ENCODE measurements at regions not wholly inside any gene's neighbourhood (a gene's known extent, or its start where the extent isn't known, plus 50 kb on each side); places are given as distances from the start of the nearest gene placed in this dataset.

DNA sequence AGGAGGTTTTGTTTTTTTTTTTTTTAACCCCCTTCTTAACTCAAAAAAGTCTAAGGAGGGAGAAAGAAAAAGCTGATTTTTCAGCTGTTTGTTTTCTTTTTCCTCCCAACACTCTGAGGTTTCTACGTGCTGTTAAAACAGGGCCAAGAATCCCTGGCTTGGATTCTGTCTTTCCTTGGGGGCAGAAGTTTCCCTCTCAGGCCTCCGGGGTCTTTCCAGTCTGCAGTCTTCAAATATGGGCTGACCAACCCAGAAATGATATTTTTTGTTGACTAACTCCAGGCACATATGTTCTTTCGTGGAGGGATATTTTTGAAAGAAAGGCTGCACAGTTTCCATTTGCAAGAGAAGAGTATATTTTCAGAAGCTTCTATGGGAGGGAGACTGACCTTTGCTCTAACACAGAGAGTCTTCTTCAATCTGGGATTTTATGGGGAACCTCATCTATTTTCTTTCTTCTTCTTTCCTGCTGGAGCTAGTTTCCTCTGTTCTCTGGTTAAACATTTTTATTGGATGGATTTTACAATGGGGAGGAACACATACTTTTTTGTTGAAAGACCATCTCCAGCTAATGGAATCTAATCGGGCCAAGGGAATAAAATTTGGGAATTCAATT lies 93.3 kb upstream of the SPRED2 start:
- DNase-seq (ENCODE audit: insufficient read length, low spot score) (no peak), FAIRE-seq (no peak)
- TF ChIP-seq POLR2A (IDR thresholded peaks at IDR 0.05; ENCODE audit: low read depth, low read length) = no peak

DNA sequence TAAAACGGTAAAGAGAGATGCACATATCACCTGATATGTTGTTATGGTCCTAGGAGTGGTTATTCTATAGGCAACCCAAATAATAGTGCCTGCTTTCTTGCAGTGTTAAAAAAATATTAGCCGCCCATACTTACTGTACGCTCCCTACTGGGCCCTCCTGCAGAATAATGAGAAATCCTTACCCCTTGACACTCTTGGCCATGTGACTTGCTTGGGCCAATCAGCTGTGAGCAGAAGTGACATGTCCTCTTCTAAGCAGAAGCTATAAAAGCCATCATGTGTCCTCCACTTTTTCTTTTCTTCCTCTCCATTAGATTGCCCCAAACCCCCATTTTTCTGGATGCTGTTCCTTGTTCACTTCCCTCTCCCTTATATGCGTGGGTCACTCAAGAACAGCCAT lies 90.5 kb upstream of the SPRED2 start:
- TF ChIP-seq POLR2A (IDR thresholded peaks at IDR 0.05; ENCODE audit: low read depth, low read length) = no peak
- DNase-seq (ENCODE audit: insufficient read length, low spot score) = no peak
- FAIRE-seq = no peak

DNA sequence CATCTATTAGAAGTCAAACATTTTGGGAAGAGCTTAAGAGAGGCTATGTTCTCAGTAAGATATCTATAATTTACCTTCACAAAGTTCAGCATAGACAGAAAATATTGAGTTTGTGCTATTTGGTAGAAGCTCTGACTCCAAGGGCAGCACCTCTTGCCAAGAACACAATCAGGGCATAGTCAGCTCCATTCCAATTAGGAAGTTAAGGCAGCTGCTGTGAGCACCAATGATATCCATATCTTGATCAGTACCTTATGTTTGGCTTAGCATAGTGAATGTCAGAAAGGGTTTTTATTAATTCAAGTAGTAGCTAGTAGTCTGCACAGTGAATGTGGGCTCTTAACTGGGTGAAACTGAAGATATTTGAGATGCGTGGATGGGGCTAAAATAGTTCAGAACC lies 86.4 kb upstream of the SPRED2 start:
- TF ChIP-seq POLR2A (IDR thresholded peaks at IDR 0.05; ENCODE audit: low read depth, low read length) = no peak
- DNase-seq (ENCODE audit: insufficient read length, low spot score) = no peak
- FAIRE-seq = no peak

DNA sequence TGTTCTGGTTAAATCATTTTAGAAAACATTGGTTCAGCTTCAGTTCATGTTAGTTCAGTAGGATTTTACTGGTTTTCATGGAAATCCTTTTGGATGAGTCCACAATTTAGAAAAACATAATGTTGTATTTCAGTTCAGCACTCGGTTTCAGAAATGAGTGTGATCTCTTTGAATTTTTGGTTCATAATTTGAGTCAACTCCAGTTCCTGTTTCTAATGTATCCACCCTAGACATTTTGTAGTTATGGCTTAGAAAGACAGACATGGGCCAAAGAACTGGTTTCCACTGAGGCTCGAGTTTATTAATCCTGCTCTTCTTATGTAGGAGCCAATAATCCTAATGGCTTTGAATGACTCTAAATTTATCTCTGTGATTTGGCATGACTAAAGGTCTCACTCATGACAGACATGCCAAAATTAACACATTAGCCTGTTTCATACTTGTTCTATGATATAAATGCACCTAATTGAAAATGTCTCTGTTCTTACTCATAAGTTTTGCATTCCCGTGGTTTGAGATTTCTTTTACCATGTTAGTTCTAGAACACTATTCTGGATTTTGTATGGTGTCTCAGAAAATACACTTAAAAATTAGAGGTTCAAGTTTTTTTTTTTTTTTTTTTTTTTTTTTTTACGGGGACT lies 82.3 kb upstream of the SPRED2 start:
- no peak for FAIRE-seq
- no peak for TF ChIP-seq POLR2A (IDR thresholded peaks at IDR 0.05; ENCODE audit: low read depth, low read length)
- DNase-seq (ENCODE audit: insufficient read length, low spot score) = no peak

DNA sequence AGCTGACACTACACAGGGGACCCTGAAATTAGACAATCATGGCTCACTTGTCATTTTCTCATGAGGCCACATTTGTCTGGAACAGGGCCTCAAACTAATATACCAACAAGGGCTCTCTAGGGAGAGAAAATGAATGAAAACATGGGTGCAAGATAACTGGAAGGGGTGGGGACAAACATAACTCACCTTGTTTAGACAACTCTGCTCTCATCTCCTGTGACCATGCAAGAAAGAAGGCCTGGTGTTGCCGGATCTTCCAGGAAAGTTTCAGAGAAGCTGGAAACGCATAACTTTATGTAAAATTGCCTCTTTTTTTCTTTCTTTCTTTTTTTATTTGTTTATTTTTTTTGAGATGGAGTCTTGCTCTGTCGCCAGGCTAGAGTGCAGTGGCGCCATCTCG lies 80.4 kb upstream of the SPRED2 start:
- DNase-seq (ENCODE audit: insufficient read length, low spot score) (no peak), FAIRE-seq (no peak)
- no peak for TF ChIP-seq POLR2A (IDR thresholded peaks at IDR 0.05; ENCODE audit: low read depth, low read length)

DNA sequence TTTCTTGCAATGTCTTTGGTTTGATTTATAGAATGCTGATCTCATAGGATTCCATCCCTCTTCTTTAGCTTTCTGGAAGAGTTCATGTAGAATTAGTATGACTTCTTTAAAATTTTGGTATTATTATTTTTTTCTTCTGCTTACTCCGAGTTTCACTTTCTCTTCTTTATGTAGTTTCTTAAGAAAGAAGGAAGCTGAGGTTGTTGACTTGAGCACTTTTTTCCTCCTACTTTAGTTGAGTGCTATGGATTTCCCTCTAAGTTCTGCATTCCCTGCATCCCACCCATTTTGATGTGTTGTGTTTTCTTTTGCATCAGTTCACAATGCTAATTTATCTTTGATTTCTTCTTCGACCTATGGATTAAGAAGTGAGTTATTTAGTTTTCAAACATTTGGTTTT lies 78.9 kb upstream of the SPRED2 start:
- DNase-seq (ENCODE audit: insufficient read length, low spot score) = no peak
- no peak for FAIRE-seq

DNA sequence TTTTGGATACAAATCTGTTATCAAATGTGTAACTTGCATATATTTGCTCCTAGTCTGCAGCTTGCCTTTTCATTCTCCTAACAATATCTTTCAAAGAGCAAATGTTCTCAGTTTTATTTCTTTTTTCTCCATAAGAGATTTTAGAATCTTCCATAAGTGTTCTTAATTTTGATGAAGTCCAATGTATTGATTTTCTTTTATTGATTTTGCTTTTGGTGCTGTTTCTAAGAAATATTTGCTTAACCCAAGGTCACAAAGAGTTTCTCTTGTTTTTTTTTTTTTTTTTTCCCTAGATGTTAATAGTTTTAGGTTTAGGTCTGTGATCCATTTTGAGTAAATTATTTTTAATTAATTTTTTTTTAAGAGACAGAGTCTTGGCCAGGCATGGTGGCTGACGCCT lies 75.8 kb upstream of the SPRED2 start:
- TF ChIP-seq POLR2A (IDR thresholded peaks at IDR 0.05; ENCODE audit: low read depth, low read length) = no peak
- no peak for FAIRE-seq
- no peak for DNase-seq (ENCODE audit: insufficient read length, low spot score)

More for the DNA sequence above, 78.9 kb upstream of the SPRED2 start:
- TF ChIP-seq POLR2A (IDR thresholded peaks at IDR 0.05; ENCODE audit: low read depth, low read length) = no peak

DNA sequence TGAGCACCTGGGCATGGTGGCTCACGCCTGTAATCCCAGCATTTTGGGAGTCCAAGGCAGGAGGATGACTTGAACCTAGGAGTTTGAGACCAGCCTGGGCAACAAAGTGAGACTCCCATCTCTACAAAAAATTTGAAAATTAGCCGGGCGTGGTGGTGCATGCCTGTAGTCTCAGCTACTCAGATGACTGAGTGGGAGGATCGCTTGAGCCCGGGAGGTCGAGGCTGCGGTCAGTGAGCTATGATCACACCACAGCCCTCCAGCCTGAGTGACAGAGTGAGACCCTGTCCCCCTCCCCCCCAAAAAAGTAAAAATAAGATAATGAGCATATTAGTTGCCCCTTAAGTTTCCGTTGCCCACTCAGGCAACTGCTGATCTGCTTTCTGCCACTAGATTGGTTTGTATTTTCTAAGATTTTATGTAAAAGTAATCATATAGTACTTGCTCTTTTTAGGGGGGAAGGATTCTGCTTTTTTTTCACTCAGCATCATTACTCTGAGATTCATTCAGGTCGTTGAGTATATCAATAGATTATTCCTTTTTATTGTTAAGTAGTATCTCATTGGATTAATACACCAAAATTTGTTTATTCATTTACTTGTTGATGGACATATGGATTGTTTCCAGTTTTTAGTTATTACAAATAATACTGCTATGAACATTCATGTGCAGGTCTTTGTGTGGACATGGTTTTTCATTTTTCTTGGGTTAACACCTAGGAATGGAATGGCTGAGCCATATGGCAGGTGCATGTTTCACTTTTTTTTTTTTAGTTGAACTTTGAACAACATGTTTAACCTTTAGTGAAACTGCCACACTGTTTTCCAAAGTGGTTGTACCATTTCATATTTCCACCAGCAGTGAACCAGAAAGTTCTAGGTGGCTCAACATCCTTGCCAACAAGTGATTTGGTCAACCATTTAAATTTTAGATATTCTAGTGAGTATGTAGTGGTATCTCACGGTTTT lies 75.0 kb upstream of the SPRED2 start:
- FAIRE-seq (no peak), DNase-seq (ENCODE audit: insufficient read length, low spot score) (no peak)
- no peak for TF ChIP-seq POLR2A (IDR thresholded peaks at IDR 0.05; ENCODE audit: low read depth, low read length)

DNA sequence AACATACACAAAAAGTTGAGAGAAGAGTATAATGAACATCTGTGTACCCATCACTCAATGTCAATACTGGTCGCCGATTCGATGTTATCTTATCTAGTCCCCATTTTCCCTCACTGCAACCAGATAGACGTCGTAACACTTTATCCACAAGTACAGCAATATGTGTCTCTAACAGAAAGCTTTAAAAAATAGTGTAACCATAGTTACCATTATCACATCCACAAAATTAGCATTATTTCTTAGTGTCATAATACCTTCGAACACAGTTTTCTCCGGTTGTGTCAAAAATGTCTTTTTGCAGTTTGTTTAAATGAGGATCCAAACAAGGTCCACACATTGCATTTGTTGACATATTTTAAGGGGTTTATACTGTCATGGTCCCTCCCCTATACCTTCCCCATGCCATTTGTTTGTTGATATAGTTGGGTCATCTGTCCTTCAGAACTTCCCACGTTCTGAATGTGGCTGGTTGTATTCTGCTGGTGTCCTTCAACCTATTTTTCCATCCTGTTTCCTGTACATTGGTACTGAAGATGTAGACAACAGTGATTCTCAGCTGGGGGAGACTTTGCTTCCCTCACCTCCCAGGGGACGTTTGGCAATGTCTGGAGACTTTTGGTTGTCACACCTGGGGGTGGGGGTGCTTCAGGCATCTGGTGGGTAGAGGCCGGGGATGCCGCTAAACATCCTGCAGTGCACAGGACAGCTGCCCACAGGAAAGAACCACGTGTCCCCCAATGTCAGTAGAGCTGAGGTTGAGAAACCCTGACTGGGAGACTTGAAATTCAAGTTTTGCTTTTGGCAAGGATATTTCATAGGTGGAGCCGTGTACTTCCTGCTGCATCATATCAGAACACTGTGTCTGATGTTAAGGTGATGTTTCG lies 72.7 kb upstream of the SPRED2 start:
- TF ChIP-seq POLR2A (IDR thresholded peaks at IDR 0.05; ENCODE audit: low read depth, low read length) = no peak
- DNase-seq (ENCODE audit: insufficient read length, low spot score) (no peak), FAIRE-seq (no peak)

DNA sequence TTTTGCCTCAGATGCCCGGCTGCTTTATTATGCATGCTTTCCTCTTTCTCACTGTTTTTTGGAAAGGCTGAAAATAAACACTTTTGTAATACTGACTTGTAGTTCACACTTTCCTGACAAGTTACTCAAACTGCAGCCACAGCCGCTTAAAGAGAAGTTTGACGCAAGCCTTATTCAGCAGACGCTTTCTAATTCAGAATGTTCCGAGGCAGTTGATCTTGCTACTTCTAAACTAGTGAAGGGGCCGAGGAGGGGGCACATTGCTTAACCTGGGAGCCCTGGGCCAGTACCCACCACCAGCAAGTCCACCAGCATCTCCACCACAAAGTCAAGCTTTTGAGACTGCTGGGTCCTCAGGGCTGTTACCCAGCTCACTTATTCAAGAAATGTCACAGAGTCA lies 71.8 kb upstream of the SPRED2 start:
- no peak for FAIRE-seq
- DNase-seq (ENCODE audit: insufficient read length, low spot score) = no peak
- TF ChIP-seq POLR2A (IDR thresholded peaks at IDR 0.05; ENCODE audit: low read depth, low read length) = no peak

DNA sequence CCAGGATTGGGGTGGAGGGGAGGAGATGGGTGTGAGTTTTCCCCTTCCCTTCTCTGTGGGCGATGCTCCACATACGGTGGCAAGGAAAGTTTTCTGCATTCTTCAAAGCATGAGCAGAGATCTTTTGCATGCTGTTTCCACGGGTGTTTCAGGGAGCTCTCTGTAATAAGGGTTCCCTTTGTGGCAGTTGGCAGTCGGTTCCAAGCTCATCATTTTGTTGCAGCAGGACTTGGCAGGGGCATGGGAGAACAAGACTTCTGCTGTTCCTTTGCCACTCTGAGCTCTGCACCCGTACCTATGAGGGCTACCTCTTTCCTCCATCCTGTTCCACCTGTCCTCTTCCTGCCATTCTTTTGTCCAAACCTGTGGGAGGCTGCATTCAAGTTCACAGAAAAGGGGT lies 71.3 kb upstream of the SPRED2 start:
- no peak for TF ChIP-seq POLR2A (IDR thresholded peaks at IDR 0.05; ENCODE audit: low read depth, low read length)
- DNase-seq (ENCODE audit: insufficient read length, low spot score) (no peak), FAIRE-seq (no peak)

DNA sequence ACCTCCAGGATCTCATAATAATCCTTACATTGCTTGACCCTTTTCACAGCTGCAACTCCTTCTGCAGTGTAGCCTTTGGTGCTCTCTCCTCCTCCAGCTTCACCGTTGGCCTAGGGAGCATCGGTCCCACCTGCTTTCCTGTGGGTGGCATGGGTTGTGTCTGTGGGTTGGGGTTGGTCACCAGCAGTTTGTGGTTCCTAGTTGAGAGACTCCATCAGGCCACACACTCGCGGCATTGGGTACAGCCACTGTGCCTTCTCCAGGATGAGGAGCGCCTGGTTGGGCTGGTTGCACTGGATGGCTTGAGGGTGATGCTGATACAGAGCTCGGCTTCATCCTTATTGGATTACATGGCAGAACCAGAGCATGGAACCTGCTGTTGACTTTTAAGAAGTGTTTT lies 69.4 kb upstream of the SPRED2 start:
- DNase-seq (ENCODE audit: insufficient read length, low spot score) (no peak), FAIRE-seq (no peak)
- TF ChIP-seq POLR2A (IDR thresholded peaks at IDR 0.05; ENCODE audit: low read depth, low read length) = no peak

DNA sequence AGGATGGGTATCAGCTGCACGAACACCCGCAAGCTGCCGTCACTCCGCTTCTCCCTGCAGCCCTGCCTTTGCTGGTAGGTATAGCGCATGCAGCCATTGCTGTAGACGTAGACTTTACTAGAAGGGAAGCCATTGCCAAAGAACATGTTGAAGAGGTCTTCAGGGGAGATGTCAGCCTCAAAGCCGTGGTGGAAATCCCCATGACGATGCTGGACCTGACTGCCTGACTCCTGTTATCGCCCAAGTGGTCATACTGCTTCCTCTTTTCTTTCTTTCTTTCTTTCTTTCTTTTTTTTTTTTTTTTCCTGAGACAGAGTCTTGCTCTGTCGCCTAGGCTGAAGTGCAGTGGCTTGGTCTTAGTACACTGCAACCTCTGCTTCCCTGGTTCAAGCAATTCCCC lies 68.7 kb upstream of the SPRED2 start:
- no peak for TF ChIP-seq POLR2A (IDR thresholded peaks at IDR 0.05; ENCODE audit: low read depth, low read length)
- FAIRE-seq = no peak
- DNase-seq (ENCODE audit: insufficient read length, low spot score) = no peak
